ENCODE measurements at regions not wholly inside any gene's neighbourhood (a gene's known extent, or its start where the extent isn't known, plus 50 kb on each side); places are given as distances from the start of the nearest gene placed in this dataset.

GRCh38 chr9:88706193-88707113, 171.5 kb downstream of the NXNL2 start:
- TF ChIP-seq CTCF (IDR thresholded peaks at IDR 0.05; ENCODE audit: low read length) (no peak), EZH2 (IDR thresholded peaks at IDR 0.05; ENCODE audit: borderline replicate concordance, low read length) (no peak)

Measured in OCI-LY1 (cell line).